ENCODE measurements at regions not wholly inside any gene's neighbourhood (a gene's known extent, or its start where the extent isn't known, plus 50 kb on each side); places are given as distances from the start of the nearest gene placed in this dataset.

DNA sequence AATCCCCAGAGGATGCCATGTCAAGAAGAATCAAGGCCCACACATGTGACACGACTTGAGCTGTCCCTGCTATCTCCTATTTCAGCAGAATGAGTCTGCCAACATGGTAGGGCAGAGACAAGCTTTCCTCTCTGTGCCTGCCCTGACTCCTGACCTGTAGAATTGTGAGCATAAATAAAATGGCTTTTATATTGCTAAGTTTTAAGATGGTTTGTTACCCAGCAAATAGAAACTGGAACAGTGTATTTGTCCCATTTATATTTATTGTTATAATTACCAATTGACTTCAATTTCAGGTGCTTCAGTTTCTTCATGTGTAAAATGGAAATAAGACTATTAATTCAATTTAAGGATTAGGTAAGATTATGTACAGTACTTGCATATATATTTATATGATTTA is 90.5 kb downstream of the ASB1 start:
- Histone ChIP-seq H3K79me2 (ENCODE audit: low read length) (no peaks in the 10 kb centered on the region), H3K9me3 (ENCODE audit: insufficient read depth, low read length) (no peaks in the 10 kb centered on the region), H4K20me1 (ENCODE audit: insufficient read depth, low read length) (no peaks in the 10 kb centered on the region), H3K27ac (ENCODE audit: low read length) (no peak overlapping the region), H3K27me3 (ENCODE audit: low read depth, low read length) (no peaks in the 10 kb centered on the region), H3K4me3 (ENCODE audit: low read length) (no peak overlapping the region), H2AFZ (ENCODE audit: low read depth, low read length) (no peak overlapping the region), H3K4me1 (ENCODE audit: low read length) (no peaks in the 10 kb centered on the region), H3K9ac (ENCODE audit: low read length) (no peak overlapping the region), H3K36me3 (replicated peaks; ENCODE audit: low read depth, low read length) (no peaks in the 10 kb centered on the region), H3K4me2 (ENCODE audit: low read length) (no peak overlapping the region)
- no peak for TF ChIP-seq EZH2phosphoT487 (IDR thresholded peaks at IDR 0.05; ENCODE audit: low read depth)
- TF ChIP-seq, protein P1, sequence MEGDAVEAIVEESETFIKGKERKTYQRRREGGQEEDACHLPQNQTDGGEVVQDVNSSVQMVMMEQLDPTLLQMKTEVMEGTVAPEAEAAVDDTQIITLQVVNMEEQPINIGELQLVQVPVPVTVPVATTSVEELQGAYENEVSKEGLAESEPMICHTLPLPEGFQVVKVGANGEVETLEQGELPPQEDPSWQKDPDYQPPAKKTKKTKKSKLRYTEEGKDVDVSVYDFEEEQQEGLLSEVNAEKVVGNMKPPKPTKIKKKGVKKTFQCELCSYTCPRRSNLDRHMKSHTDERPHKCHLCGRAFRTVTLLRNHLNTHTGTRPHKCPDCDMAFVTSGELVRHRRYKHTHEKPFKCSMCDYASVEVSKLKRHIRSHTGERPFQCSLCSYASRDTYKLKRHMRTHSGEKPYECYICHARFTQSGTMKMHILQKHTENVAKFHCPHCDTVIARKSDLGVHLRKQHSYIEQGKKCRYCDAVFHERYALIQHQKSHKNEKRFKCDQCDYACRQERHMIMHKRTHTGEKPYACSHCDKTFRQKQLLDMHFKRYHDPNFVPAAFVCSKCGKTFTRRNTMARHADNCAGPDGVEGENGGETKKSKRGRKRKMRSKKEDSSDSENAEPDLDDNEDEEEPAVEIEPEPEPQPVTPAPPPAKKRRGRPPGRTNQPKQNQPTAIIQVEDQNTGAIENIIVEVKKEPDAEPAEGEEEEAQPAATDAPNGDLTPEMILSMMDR (IDR thresholded peaks at IDR 0.05; ENCODE audit: low read depth, low read length) = no peak

- no peak overlapping the region for H2AFZ ChIP-seq (ENCODE audit: low read depth, low read length)
- no peak overlapping the region for H3K4me3 ChIP-seq (ENCODE audit: low read length)
- H3K9me3 ChIP-seq (ENCODE audit: insufficient read depth, low read length) = no peaks in the 10 kb centered on the region
- no peak for TF ChIP-seq EZH2phosphoT487 (IDR thresholded peaks at IDR 0.05; ENCODE audit: low read depth)
- TF ChIP-seq, protein P1 (IDR thresholded peaks at IDR 0.05; ENCODE audit: low read depth, low read length) = no peak
- no peak overlapping the region for H3K9ac ChIP-seq (ENCODE audit: low read length)
- no peaks in the 10 kb centered on the region for H3K27me3 ChIP-seq (ENCODE audit: low read depth, low read length)
- no peak overlapping the region for H3K27ac ChIP-seq (ENCODE audit: low read length)
- H3K36me3 ChIP-seq (replicated peaks; ENCODE audit: low read depth, low read length) = no peaks in the 10 kb centered on the region
- no peaks in the 10 kb centered on the region for H3K4me1 ChIP-seq (ENCODE audit: low read length)
- no peaks in the 10 kb centered on the region for H4K20me1 ChIP-seq (ENCODE audit: insufficient read depth, low read length)
- H3K79me2 ChIP-seq (ENCODE audit: low read length) = no peaks in the 10 kb centered on the region
- no peak overlapping the region for H3K4me2 ChIP-seq (ENCODE audit: low read length)
These were observed 91.6 kb downstream of the ASB1 start for GRCh38 chr2:238518172-238518820.

GRCh38 chr2:238518821-238519186 is 92.1 kb downstream of the ASB1 start:
- no peaks in the 10 kb centered on the region for H3K36me3 ChIP-seq (replicated peaks; ENCODE audit: low read depth, low read length)
- no peak overlapping the region for H3K4me2 ChIP-seq (ENCODE audit: low read length)
- no peaks in the 10 kb centered on the region for H4K20me1 ChIP-seq (ENCODE audit: insufficient read depth, low read length)
- H3K4me1 ChIP-seq (ENCODE audit: low read length) = no peaks in the 10 kb centered on the region
- H3K79me2 ChIP-seq (ENCODE audit: low read length) = no peaks in the 10 kb centered on the region
- H3K4me3 ChIP-seq (ENCODE audit: low read length) = no peak overlapping the region
- no peak overlapping the region for H3K27ac ChIP-seq (ENCODE audit: low read length)
- H3K9ac ChIP-seq (ENCODE audit: low read length) = no peak overlapping the region
- H2AFZ ChIP-seq (ENCODE audit: low read depth, low read length) = no peak overlapping the region
- H3K9me3 ChIP-seq (ENCODE audit: insufficient read depth, low read length) = no peaks in the 10 kb centered on the region
- TF ChIP-seq EZH2phosphoT487 (IDR thresholded peaks at IDR 0.05; ENCODE audit: low read depth) = no peak
- TF ChIP-seq, protein P1 (IDR thresholded peaks at IDR 0.05; ENCODE audit: low read depth, low read length) = no peak
- no peaks in the 10 kb centered on the region for H3K27me3 ChIP-seq (ENCODE audit: low read depth, low read length)

DNA sequence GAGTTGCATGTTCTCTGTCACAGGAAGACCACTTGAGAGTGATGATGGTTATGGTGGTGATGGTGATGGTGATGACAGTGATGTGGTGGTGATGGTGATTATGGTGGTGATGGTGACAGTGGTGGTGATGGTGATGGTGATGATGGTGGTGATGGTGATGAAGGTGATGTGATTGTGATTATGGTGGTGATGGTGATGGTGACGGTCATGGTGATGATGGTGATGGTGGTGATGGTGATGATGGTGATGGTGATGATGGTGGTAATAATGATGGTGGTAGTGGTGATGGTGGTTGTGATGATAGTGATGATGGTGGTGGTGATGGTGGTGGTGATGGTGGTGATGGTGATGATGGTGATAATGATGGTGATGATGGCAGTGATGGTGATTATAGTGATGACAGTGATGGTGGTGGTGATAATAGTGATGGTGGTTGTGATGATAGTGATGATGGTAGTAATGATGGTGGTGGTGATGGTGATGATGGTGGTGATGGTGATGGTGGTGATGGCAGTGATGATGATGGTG is 93.7 kb downstream of the ASB1 start:
- H2AFZ ChIP-seq (ENCODE audit: low read depth, low read length) = no peak overlapping the region
- no peak overlapping the region for H3K27ac ChIP-seq (ENCODE audit: low read length)
- H3K4me1 ChIP-seq (ENCODE audit: low read length) = no peaks in the 10 kb centered on the region
- H4K20me1 ChIP-seq (ENCODE audit: insufficient read depth, low read length) = no peaks in the 10 kb centered on the region
- no peak overlapping the region for H3K9ac ChIP-seq (ENCODE audit: low read length)
- no peak overlapping the region for H3K4me3 ChIP-seq (ENCODE audit: low read length)
- no peak for TF ChIP-seq EZH2phosphoT487 (IDR thresholded peaks at IDR 0.05; ENCODE audit: low read depth)
- TF ChIP-seq, protein P1 (IDR thresholded peaks at IDR 0.05; ENCODE audit: low read depth, low read length) = no peak
- no peaks in the 10 kb centered on the region for H3K36me3 ChIP-seq (replicated peaks; ENCODE audit: low read depth, low read length)
- no peaks in the 10 kb centered on the region for H3K9me3 ChIP-seq (ENCODE audit: insufficient read depth, low read length)
- H3K79me2 ChIP-seq (ENCODE audit: low read length) = no peaks in the 10 kb centered on the region
- H3K4me2 ChIP-seq (ENCODE audit: low read length) = no peak overlapping the region
- no peaks in the 10 kb centered on the region for H3K27me3 ChIP-seq (ENCODE audit: low read depth, low read length)
